ENCODE measurements at regions not wholly inside any gene's neighbourhood (a gene's known extent, or its start where the extent isn't known, plus 50 kb on each side); places are given as distances from the start of the nearest gene placed in this dataset.
"Not testable (repeated sequence)": the region's sequence is repeated elsewhere in the genome, so short reads cannot be mapped to it uniquely, and the experiment has no call there.

- no peak for DNase-seq (ENCODE audit: low spot score)
These were observed 867.4 kb downstream of the DSC3 start for GRCh38 chr18:30175061-30175574.

GRCh38 chr18:30163573-30163972 lies 879.0 kb downstream of the DSC3 start:
- DNase-seq (ENCODE audit: low spot score) = no peak

- no peak for DNase-seq (ENCODE audit: low spot score)
These were observed 882.4 kb downstream of the DSC3 start for GRCh38 chr18:30160124-30160523.

GRCh38 chr18:30150586-30151250 lies 891.8 kb downstream of the DSC3 start:
- DNase-seq (ENCODE audit: low spot score) = no peak

- DNase-seq (ENCODE audit: low spot score) = no peak
These were observed 893.0 kb downstream of the DSC3 start for GRCh38 chr18:30149585-30149984.

GRCh38 chr18:30142870-30143269 lies 899.7 kb downstream of the DSC3 start:
- no peak for DNase-seq (ENCODE audit: low spot score)

- no peak for DNase-seq (ENCODE audit: low spot score)
These were observed 900.3 kb downstream of the DSC3 start for GRCh38 chr18:30142248-30142647.

GRCh38 chr18:30141506-30141905 lies 901.0 kb downstream of the DSC3 start:
- not testable (repeated sequence) for DNase-seq (ENCODE audit: low spot score)

GRCh38 chr18:30139631-30140287 lies 902.8 kb downstream of the DSC3 start:
- no peak for DNase-seq (ENCODE audit: low spot score)

- DNase-seq (ENCODE audit: low spot score) = no peak
These were observed 906.6 kb downstream of the DSC3 start for GRCh38 chr18:30135938-30136337.

GRCh38 chr18:30134020-30134419 lies 908.5 kb downstream of the DSC3 start:
- no peak for DNase-seq (ENCODE audit: low spot score)

GRCh38 chr18:30132959-30133358 lies 909.6 kb downstream of the DSC3 start:
- DNase-seq (ENCODE audit: low spot score) = no peak

GRCh38 chr18:30121397-30121796 lies 921.1 kb downstream of the DSC3 start:
- no peak for DNase-seq (ENCODE audit: low spot score)

GRCh38 chr18:30113454-30113853 lies 929.1 kb downstream of the DSC3 start:
- no peak for DNase-seq (ENCODE audit: low spot score)

- DNase-seq (ENCODE audit: low spot score) = no peak
These were observed 936.2 kb downstream of the DSC3 start for GRCh38 chr18:30106356-30106755.

GRCh38 chr18:30103881-30104280 lies 938.7 kb downstream of the DSC3 start:
- no peak for DNase-seq (ENCODE audit: low spot score)

- no peak for DNase-seq (ENCODE audit: low spot score)
These were observed 945.7 kb downstream of the DSC3 start for GRCh38 chr18:30096796-30097195.

GRCh38 chr18:30094556-30094955 lies 948.0 kb downstream of the DSC3 start:
- no peak for DNase-seq (ENCODE audit: low spot score)

GRCh38 chr18:30093376-30093775 lies 949.2 kb downstream of the DSC3 start:
- no peak for DNase-seq (ENCODE audit: low spot score)

- DNase-seq (ENCODE audit: low spot score) = no peak
These were observed 954.1 kb downstream of the DSC3 start for GRCh38 chr18:30088238-30089015.

- DNase-seq (ENCODE audit: low spot score) = no peak
These were observed 956.2 kb downstream of the DSC3 start for GRCh38 chr18:30086351-30086750.

- no peak for DNase-seq (ENCODE audit: low spot score)
These were observed 961.4 kb downstream of the DSC3 start for GRCh38 chr18:30081122-30081521.
